Neural cell (in vitro differentiated cells): ENCODE measurements at regions not wholly inside any gene's neighbourhood (a gene's known extent, or its start where the extent isn't known, plus 50 kb on each side); places are given as distances from the start of the nearest gene placed in this dataset.

Experiments
- H2AFZ ChIP-seq: fragments of 200-600, 300-800 bp; sonication (generic), shearing (Covaris generic); 2 replicates; pipeline ENCODE4 v1.6.0; 2014; ENCODE audit warnings: low read depth, mild to moderate bottlenecking, antibody characterized with exemption, low read length, moderate library complexity
- H3F3A ChIP-seq: fragments of 200-600 bp; shearing (Covaris generic); 2 replicates; pipeline ENCODE4 v1.6.1; 2016; ENCODE audit warnings: mild to moderate bottlenecking, moderate library complexity, mixed read lengths, antibody characterized with exemption, low read length; ENCODE audit not compliant: insufficient read depth, poor library complexity, severe bottlenecking
- H3K27ac ChIP-seq: fragments of 200-600, 300-800 bp; sonication (generic), shearing (Covaris generic); 2 replicates; pipeline ENCODE4 v1.5.1; 2014; ENCODE audit warnings: mild to moderate bottlenecking, low read length, moderate library complexity
- H3K27me3 ChIP-seq: fragments of 300-800, 200-600 bp; sonication (generic), shearing (Covaris generic); 2 replicates; pipeline ENCODE4 v1.6.0; 2014; ENCODE audit warnings: mild to moderate bottlenecking, low read depth, low read length, moderate library complexity; ENCODE audit not compliant: insufficient read depth
- H3K36me3 ChIP-seq: fragments of 300-800, 200-600 bp; sonication (generic), shearing (Covaris generic); 2 replicates; pipeline ENCODE4 v1.5.1; 2014; ENCODE audit warnings: mild to moderate bottlenecking, antibody characterized with exemption, low read length, moderate library complexity; ENCODE audit not compliant: insufficient read depth
- H3K4me2 ChIP-seq: fragments of 300-800, 200-600 bp; sonication (generic), shearing (Covaris generic); 2 replicates; pipeline ENCODE4 v1.6.0; 2014; ENCODE audit warnings: mild to moderate bottlenecking, low read length
- H3K4me3 ChIP-seq: fragments of 300-800, 200-600 bp; sonication (generic), shearing (Covaris generic); 2 replicates; pipeline ENCODE4 v1.5.1; 2014; ENCODE audit warnings: mild to moderate bottlenecking, low read length, moderate library complexity
- H3K79me2 ChIP-seq: fragments of 200-600 bp; shearing (Covaris generic); replicated peaks from 2 replicates; pipeline ENCODE4 v1.6.0; 2014; ENCODE audit warnings: mild to moderate bottlenecking, low read length, moderate library complexity; ENCODE audit not compliant: insufficient read depth
- H3K9ac ChIP-seq: fragments of 300-800, 200-600 bp; sonication (generic), shearing (Covaris generic); 2 replicates; pipeline ENCODE4 v1.6.1; 2016; ENCODE audit warnings: mild to moderate bottlenecking, low read length, mixed read lengths
- H3K9me2 ChIP-seq: fragments of 200-600 bp; shearing (Covaris generic); 2 replicates; pipeline ENCODE4 v1.6.1; 2016; ENCODE audit warnings: mild to moderate bottlenecking, low read length, mixed read lengths; ENCODE audit not compliant: insufficient read depth
- H3K9me3 ChIP-seq: fragments of 200-600, 300-800 bp; sonication (generic), shearing (Covaris generic); 2 replicates; pipeline ENCODE4 v1.6.1; 2016; ENCODE audit warnings: mild to moderate bottlenecking, mixed run types, low read length, moderate library complexity, mixed read lengths
- H4K20me1 ChIP-seq: fragments of 200-600 bp; shearing (Covaris generic); 2 replicates; pipeline ENCODE4 v1.6.1; 2016; ENCODE audit warnings: mild to moderate bottlenecking, mixed run types; ENCODE audit not compliant: insufficient read depth
- EP300 ChIP-seq: fragments of 450-650 bp; conservative IDR thresholded peaks from 2 replicates; pipeline ENCODE4 v1.6.1; 2014; ENCODE audit warnings: antibody characterized with exemption, mild to moderate bottlenecking, moderate library complexity; ENCODE audit not compliant: poor library complexity, severe bottlenecking
- EZH2 ChIP-seq: fragments of 200-600, 300-800 bp; shearing (Covaris generic), sonication (generic); IDR thresholded peaks from 2 replicates; pipeline ENCODE4 v1.6.1; 2014; ENCODE audit warnings: antibody characterized with exemption, low read length, borderline replicate concordance, mild to moderate bottlenecking; ENCODE audit not compliant: insufficient read depth, poor library complexity, severe bottlenecking
- MXI1 ChIP-seq: fragments of 450-650 bp; conservative IDR thresholded peaks from 2 replicates; pipeline ENCODE4 v1.6.1; 2014; ENCODE audit warnings: antibody characterized with exemption, mild to moderate bottlenecking; ENCODE audit not compliant: poor library complexity, severe bottlenecking
- POLR2AphosphoS5 ChIP-seq: IDR thresholded peaks from 2 replicates; pipeline ENCODE4 v1.6.1; 2012
- RAD21 ChIP-seq: fragments of 450-650 bp; conservative IDR thresholded peaks from 2 replicates; pipeline ENCODE4 v1.6.1; 2014; ENCODE audit warnings: antibody characterized with exemption, mild to moderate bottlenecking, moderate library complexity
- SMC3 ChIP-seq: fragments of 450-650 bp; conservative IDR thresholded peaks from 2 replicates; pipeline ENCODE4 v1.6.1; 2014; ENCODE audit warnings: antibody characterized with exemption, mild to moderate bottlenecking, moderate library complexity; ENCODE audit not compliant: poor library complexity
- TAF1 ChIP-seq: IDR thresholded peaks from 2 replicates; pipeline ENCODE4 v1.6.1; 2012; ENCODE audit warnings: low read depth
- TF ChIP-seq, protein P1 (sequence below): fragments of 450-650 bp; IDR thresholded peaks from 2 replicates; pipeline ENCODE4 v1.5.1; 2014; ENCODE audit warnings: antibody characterized with exemption, mild to moderate bottlenecking, moderate library complexity; ENCODE audit not compliant: poor library complexity, severe bottlenecking
- TF ChIP-seq, protein P2 (sequence below): IDR thresholded peaks from 2 replicates; pipeline ENCODE4 v1.6.1; 2012; ENCODE audit warnings: borderline replicate concordance

- Histone ChIP-seq H2AFZ (no peak overlapping the region), H3K9me2 (no peaks in the 10 kb centered on the region), H3K9me3 (no peaks in the 10 kb centered on the region), H3K9ac (no peak overlapping the region), H3K27me3 (no peaks in the 10 kb centered on the region), H3K27ac (no peak overlapping the region), H3F3A (no peaks in the 10 kb centered on the region), H3K36me3 (no peaks in the 10 kb centered on the region), H3K4me2 (no peak overlapping the region), H4K20me1 (no peaks in the 10 kb centered on the region), H3K4me3 (no peak overlapping the region), H3K79me2 (no peaks in the 10 kb centered on the region)
- TF ChIP-seq, protein P1, sequence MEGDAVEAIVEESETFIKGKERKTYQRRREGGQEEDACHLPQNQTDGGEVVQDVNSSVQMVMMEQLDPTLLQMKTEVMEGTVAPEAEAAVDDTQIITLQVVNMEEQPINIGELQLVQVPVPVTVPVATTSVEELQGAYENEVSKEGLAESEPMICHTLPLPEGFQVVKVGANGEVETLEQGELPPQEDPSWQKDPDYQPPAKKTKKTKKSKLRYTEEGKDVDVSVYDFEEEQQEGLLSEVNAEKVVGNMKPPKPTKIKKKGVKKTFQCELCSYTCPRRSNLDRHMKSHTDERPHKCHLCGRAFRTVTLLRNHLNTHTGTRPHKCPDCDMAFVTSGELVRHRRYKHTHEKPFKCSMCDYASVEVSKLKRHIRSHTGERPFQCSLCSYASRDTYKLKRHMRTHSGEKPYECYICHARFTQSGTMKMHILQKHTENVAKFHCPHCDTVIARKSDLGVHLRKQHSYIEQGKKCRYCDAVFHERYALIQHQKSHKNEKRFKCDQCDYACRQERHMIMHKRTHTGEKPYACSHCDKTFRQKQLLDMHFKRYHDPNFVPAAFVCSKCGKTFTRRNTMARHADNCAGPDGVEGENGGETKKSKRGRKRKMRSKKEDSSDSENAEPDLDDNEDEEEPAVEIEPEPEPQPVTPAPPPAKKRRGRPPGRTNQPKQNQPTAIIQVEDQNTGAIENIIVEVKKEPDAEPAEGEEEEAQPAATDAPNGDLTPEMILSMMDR: no peak
- TF ChIP-seq POLR2AphosphoS5 (no peak), TAF1 (no peak), RAD21 (no peak), MXI1 (no peak), EP300 (no peak), SMC3 (no peak), EZH2 (no peak)
- TF ChIP-seq, protein P2, sequence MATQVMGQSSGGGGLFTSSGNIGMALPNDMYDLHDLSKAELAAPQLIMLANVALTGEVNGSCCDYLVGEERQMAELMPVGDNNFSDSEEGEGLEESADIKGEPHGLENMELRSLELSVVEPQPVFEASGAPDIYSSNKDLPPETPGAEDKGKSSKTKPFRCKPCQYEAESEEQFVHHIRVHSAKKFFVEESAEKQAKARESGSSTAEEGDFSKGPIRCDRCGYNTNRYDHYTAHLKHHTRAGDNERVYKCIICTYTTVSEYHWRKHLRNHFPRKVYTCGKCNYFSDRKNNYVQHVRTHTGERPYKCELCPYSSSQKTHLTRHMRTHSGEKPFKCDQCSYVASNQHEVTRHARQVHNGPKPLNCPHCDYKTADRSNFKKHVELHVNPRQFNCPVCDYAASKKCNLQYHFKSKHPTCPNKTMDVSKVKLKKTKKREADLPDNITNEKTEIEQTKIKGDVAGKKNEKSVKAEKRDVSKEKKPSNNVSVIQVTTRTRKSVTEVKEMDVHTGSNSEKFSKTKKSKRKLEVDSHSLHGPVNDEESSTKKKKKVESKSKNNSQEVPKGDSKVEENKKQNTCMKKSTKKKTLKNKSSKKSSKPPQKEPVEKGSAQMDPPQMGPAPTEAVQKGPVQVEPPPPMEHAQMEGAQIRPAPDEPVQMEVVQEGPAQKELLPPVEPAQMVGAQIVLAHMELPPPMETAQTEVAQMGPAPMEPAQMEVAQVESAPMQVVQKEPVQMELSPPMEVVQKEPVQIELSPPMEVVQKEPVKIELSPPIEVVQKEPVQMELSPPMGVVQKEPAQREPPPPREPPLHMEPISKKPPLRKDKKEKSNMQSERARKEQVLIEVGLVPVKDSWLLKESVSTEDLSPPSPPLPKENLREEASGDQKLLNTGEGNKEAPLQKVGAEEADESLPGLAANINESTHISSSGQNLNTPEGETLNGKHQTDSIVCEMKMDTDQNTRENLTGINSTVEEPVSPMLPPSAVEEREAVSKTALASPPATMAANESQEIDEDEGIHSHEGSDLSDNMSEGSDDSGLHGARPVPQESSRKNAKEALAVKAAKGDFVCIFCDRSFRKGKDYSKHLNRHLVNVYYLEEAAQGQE: no peak
These were observed 424.0 kb upstream of the SPRED2 start for GRCh38 chr2:65856423-65856822.

DNA sequence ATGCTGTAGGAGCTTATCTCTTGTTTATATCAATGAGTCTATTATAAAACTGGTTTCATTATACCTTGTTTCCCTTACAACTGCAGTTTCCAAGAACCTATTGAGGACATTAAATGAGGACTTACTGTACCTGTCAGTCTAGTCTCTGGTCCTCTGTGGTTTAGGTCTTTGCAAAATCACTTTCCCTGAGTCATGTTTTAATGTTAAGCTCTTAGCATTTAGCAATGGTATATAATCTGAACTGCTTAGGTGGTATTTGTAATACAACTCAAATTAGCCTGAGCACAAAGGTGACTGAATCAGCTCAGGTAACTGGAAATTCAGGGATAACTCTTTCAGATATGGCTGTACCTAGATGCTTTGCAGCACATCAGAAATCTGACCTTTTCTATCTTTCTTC is 418.3 kb upstream of the SPRED2 start:
- H3K9me2 ChIP-seq: no peaks in the 10 kb centered on the region
- no peak overlapping the region for H3K9ac ChIP-seq
- H3K9me3 ChIP-seq: no peaks in the 10 kb centered on the region
- H3K27ac ChIP-seq: no peak overlapping the region
- TF ChIP-seq MXI1 (no peak), TAF1 (no peak), EZH2 (no peak), EP300 (no peak), SMC3 (no peak), RAD21 (no peak), POLR2AphosphoS5 (no peak)
- TF ChIP-seq, protein P1: no peak
- TF ChIP-seq, protein P2: no peak
- no peak overlapping the region for H3K4me2 ChIP-seq
- no peaks in the 10 kb centered on the region for H4K20me1 ChIP-seq
- H2AFZ ChIP-seq: no peak overlapping the region
- H3K36me3 ChIP-seq: no peaks in the 10 kb centered on the region
- no peaks in the 10 kb centered on the region for H3K27me3 ChIP-seq
- H3K4me3 ChIP-seq: no peak overlapping the region
- no peaks in the 10 kb centered on the region for H3F3A ChIP-seq
- H3K79me2 ChIP-seq: no peaks in the 10 kb centered on the region
